ENCODE measurements at regions not wholly inside any gene's neighbourhood (a gene's known extent, or its start where the extent isn't known, plus 50 kb on each side); places are given as distances from the start of the nearest gene placed in this dataset.
"Not testable (repeated sequence)": the region's sequence is repeated elsewhere in the genome, so short reads cannot be mapped to it uniquely, and the experiment has no call there.

- no peak for DNase-seq
Measured at GRCh38 chr1:30100524-30100862, 622.9 kb downstream of the MATN1 start.

- no peak for DNase-seq
Measured at GRCh38 chr1:30099587-30100523, 623.5 kb downstream of the MATN1 start.

DNA sequence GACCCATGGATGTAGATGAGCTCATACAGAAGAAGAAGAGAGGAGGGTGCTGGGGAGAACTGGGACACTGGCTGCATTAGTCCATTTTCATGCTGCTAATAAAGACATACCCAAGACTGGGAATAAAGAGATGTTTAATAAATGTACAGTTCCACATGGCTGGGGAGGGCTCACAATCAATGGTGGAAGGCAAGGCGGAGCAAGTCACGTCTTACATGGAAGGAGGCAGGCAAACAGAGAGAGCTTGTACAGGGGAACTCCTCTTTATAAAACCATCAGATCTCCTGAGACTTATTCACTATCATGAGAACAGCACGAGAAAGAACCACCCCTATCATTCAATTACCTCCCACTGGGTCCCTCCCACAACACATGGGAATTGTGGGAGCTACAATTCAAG, 625.5 kb downstream of the MATN1 start:
- DNase-seq = not testable (repeated sequence)

GRCh38 chr1:30095451-30096025, 627.8 kb downstream of the MATN1 start:
- DNase-seq = no peak

GRCh38 chr1:30095051-30095450, 628.3 kb downstream of the MATN1 start:
- DNase-seq = no peak

- no peak for DNase-seq
Measured at GRCh38 chr1:30092051-30092858, 631.1 kb downstream of the MATN1 start.

DNA sequence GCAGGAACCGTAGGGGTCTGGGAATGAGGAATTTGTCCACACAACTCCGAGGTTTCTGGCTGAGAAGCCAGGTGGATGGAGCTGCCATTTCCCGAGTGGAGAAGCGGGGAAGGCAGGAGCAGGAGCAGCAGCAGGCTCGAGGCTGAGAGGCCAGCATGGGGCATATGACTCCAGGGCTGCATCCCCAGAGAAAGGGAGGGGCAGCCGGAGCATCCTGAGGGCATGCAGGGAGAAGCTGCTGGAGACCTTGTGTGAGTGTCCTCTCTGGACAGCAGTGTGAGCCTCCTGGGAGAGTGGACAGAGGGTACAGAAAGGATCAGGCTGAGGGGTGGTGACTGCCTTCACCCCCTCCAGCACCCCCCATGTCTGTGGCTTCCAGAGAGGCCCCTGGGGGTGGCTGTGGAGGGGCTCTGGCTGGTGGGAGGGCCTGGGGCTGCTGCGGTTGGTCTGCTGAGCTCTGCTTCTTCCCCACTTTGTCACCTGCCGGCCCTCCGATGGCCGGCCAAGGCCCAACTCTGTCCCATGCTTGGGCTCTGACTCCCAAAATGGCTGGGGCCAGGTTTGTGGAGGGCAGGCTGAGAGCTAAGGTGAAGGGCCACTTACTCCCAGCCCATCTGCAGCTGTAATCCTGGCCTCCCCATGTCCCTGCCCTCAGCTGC, 633.1 kb downstream of the MATN1 start:
- DNase-seq = no peak

DNA sequence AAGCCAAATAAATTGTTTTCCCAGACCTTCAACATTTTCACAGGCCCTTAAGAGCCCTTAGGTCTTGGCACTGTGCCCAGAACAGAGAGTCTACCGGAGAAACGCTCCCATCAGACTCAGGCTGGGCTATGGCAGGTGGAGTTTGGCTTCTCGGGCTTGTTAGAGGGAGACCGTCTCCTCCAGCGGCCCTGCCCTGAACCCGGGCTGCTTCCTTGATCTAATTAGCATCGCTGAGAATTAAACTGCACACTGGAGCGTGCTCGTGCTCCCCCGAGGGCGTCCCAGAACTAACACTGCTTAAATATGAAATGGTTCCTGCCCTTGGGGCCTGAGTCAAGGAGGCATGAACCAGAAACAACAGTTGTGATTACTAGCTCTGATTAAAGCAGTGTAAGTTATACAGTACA, 634.4 kb downstream of the MATN1 start:
- no peak for DNase-seq

DNA sequence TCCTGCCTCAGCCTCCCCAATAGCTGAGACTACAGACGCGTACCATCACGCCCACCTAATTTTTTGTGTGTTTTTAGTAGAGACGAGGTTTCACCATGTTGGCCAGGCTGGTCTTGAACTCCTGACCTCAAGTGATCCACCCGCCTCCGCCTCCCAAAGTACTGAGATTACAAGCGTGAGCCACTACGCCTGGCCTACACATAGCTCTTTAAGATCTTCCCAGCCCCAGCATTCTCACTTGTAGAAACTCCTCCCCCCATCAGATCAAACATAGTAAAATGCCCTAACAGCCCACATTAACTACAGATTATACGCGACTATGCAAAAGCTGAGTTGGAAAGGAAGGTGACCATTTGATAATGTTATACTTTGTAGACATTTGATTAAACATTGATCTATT, 634.8 kb downstream of the MATN1 start:
- no peak for DNase-seq

- DNase-seq = no peak
Measured at GRCh38 chr1:30087465-30087864, 635.9 kb downstream of the MATN1 start.

- peak; percentile 55 for DNase-seq
Measured at GRCh38 chr1:30085811-30086770, 637.3 kb downstream of the MATN1 start.

GRCh38 chr1:30084909-30085571, 638.3 kb downstream of the MATN1 start:
- no peak for DNase-seq

- DNase-seq = no peak
Measured at GRCh38 chr1:30083800-30084464, 639.5 kb downstream of the MATN1 start.

GRCh38 chr1:30081379-30082102, 641.8 kb downstream of the MATN1 start:
- DNase-seq = no peak

DNA sequence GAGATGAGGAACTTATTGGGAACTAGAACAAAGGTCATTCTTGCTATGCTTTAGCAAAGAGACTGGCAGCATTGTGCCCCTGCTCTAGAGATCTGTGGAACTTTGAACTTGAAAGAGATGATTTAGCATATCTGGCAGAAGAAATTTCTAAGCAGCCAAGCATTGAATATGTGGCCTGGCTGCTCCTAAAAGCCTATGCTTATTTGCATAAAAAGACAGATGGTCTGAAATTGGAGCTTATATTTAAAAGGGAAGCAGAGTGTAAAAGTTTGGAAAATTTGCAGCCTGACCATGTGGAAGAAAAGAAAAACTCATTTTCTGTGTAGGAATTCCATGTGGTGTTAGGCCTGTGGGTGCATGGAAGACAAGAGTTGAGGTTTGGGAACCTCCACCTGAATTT, 647.5 kb downstream of the MATN1 start:
- DNase-seq = not testable (repeated sequence)

DNA sequence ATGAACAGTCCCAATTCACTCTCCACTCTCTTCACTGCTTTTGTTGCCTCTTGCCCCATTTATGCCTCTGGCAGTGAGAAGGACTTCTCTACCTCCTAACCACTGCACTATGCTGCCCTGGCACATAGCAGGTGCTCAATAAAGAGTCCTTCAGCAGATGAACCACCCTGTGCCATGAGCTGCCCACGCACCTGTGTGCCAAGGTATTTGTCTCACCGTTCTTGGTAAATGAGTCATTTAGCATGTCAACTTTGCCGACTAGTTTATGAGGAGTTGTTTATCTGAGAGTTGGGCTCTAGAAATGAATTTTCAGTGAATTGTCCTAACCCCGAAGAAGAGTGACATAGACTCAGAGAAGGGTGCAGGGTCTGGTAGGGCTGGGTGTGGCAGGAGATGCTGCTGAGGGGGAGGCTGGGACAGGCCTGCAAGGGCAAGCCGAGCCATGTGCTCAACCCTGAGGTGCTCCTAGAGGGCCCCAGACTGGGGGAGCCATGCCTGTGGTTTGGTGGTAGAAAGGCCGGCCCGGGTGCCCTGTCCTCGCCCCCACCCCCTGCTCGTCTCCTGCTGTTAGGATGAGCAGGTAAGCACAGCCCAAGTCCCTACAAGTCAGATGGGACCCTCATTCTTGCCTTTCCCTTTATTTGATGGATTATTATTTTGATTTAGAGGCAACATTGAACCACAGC, 654.5 kb downstream of the MATN1 start:
- DNase-seq = no peak

- DNase-seq = no peak
Measured at GRCh38 chr1:30064547-30064946, 658.8 kb downstream of the MATN1 start.

DNA sequence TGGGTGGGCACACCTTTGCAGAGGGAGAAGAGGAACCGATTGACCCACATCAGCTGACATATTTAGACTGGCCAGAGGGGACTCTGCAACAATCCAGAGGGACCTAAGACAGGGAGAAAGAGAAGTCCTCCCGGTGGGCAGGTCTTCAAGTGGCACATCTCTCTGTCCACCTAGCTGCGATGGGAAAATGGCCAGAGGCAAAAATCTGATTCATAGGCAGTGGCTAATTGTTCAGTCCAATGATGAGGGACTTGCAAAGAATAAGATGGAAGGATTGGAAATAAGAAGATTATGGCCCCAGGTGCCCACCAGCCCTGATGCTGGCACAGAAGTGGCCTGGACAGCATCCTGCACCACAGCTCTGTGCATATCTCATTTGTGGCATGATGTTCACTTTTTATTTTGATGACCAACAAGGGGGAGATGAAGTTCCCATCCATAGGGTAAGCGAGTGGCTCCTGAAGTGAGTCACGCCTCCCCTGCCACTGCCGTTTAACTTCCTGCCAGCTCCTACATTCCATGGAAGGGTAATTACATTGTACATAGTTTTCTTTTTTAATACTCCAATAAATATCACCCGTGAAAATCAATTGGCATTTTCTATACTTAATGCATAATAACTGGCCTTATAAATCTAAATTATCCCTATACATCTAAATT, 659.6 kb downstream of the MATN1 start:
- DNase-seq = no peak
